Ascending aorta (tissue), 2 donors: ENCODE measurements at regions not wholly inside any gene's neighbourhood (a gene's known extent, or its start where the extent isn't known, plus 50 kb on each side); places are given as distances from the start of the nearest gene placed in this dataset.

Source experiments
- DNase-seq, 2 donors: peaks; one replicate each; pipeline ENCODE4 v3.0.0-alpha.2; 2019; ENCODE audit warnings: low spot score in 2 of 2
- H3K27ac ChIP-seq, 2 donors: fragments of 200-600 bp; sonication (generic); one replicate each; pipeline ENCODE4 v1.5.1; 2016 to 2017; ENCODE audit warnings: mild to moderate bottlenecking in 1 of 2
- H3K27me3 ChIP-seq: fragments of 200-600 bp; sonication (generic); one replicate; pipeline ENCODE4 v1.5.1; 2017
- H3K36me3 ChIP-seq, 2 donors: fragments of 200-600 bp; sonication (generic); one replicate each; pipeline ENCODE4 v1.5.1; 2016
- H3K4me1 ChIP-seq, 2 donors: fragments of 200-600 bp; sonication (generic); one replicate each; pipeline ENCODE4 v1.5.1; 2016 to 2017; ENCODE audit warnings: mild to moderate bottlenecking in 1 of 2
- H3K4me3 ChIP-seq, 2 donors: fragments of 200-600 bp; sonication (generic); one replicate each; pipeline ENCODE4 v1.5.1; 2016 to 2017; ENCODE audit warnings: mild to moderate bottlenecking in 1 of 2
- H3K9me3 ChIP-seq, 2 donors: fragments of 200-600 bp; sonication (generic); one replicate each; pipeline ENCODE4 v1.5.1; 2016
- CTCF ChIP-seq, 3 experiments: fragments of 200-600 bp in 2 of 3; fragments of 450-650 bp in 1 of 3; sonication (generic) in 2 of 3; IDR thresholded peaks; one replicate each; pipeline ENCODE4 v1.5.1; 2016 to 2019; ENCODE audit warnings: antibody characterized with exemption in 3 of 3, mild to moderate bottlenecking in 1 of 3, moderate library complexity in 1 of 3
- intact Hi-C: fragments of 100-400 bp; cut with DNase I; formaldehyde crosslinking; loops from one replicate; pipeline ENCODE4 v1.15.1; 2023

GRCh38 chr2:83650161-83650560 lies 808.9 kb downstream of the SUCLG1 start:
- intact Hi-C loops, result no loop called here
- H3K4me3 ChIP-seq, result no peak overlapping the region
- no peak for TF ChIP-seq CTCF (IDR thresholded peaks at IDR 0.05)

GRCh38 chr2:83640506-83640905 lies 818.6 kb downstream of the SUCLG1 start:
- Histone ChIP-seq H3K4me1 (no peaks in the 10 kb centered on the region), H3K27me3 (no peaks in the 10 kb centered on the region), H3K27ac (no peak overlapping the region), H3K36me3 (no peaks in the 10 kb centered on the region), H3K9me3 (no peaks in the 10 kb centered on the region), H3K4me3 (no peak overlapping the region)
- TF ChIP-seq CTCF (IDR thresholded peaks at IDR 0.05), result no peak
- DNase-seq, result no peak
- intact Hi-C loops, result no loop called here

More at GRCh38 chr2:83650161-83650560, 808.9 kb downstream of the SUCLG1 start:
- no peaks in the 10 kb centered on the region for H3K36me3 ChIP-seq
- no peak overlapping the region for H3K27ac ChIP-seq
- no peaks in the 10 kb centered on the region for H3K9me3 ChIP-seq
- DNase-seq, result no peak
- H3K4me1 ChIP-seq, result no peaks in the 10 kb centered on the region
- H3K27me3 ChIP-seq, result no peaks in the 10 kb centered on the region

- no peaks in the 10 kb centered on the region for H3K9me3 ChIP-seq
Observed at GRCh38 chr2:83633423-83633822, 825.7 kb downstream of the SUCLG1 start.

GRCh38 chr2:83630351-83630750 lies 828.7 kb downstream of the SUCLG1 start:
- H3K27me3 ChIP-seq, result no peaks in the 10 kb centered on the region
- TF ChIP-seq CTCF (IDR thresholded peaks at IDR 0.05), result no peak
- no peak overlapping the region for H3K4me3 ChIP-seq
- no peak overlapping the region for H3K27ac ChIP-seq
- no peak for DNase-seq
- H3K4me1 ChIP-seq, result no peaks in the 10 kb centered on the region
- no peaks in the 10 kb centered on the region for H3K36me3 ChIP-seq
- H3K9me3 ChIP-seq, result no peaks in the 10 kb centered on the region
- intact Hi-C loops, result no loop called here

More at GRCh38 chr2:83633423-83633822, 825.7 kb downstream of the SUCLG1 start:
- no peaks in the 10 kb centered on the region for H3K27me3 ChIP-seq
- H3K36me3 ChIP-seq, result no peaks in the 10 kb centered on the region
- TF ChIP-seq CTCF (IDR thresholded peaks at IDR 0.05), result no peak
- no peak overlapping the region for H3K4me3 ChIP-seq
- H3K27ac ChIP-seq, result no peak overlapping the region
- no peak for DNase-seq
- intact Hi-C loops, result no loop called here
- H3K4me1 ChIP-seq, result no peaks in the 10 kb centered on the region

- TF ChIP-seq CTCF (IDR thresholded peaks at IDR 0.05), result no peak
- Histone ChIP-seq H3K4me3 (no peak overlapping the region), H3K36me3 (no peaks in the 10 kb centered on the region), H3K4me1 (no peaks in the 10 kb centered on the region), H3K27ac (no peak overlapping the region), H3K9me3 (no peaks in the 10 kb centered on the region), H3K27me3 (no peaks in the 10 kb centered on the region)
- intact Hi-C loops, result no loop called here
- no peak for DNase-seq
Observed at GRCh38 chr2:83615511-83615910, 843.6 kb downstream of the SUCLG1 start.

- no peak overlapping the region for H3K27ac ChIP-seq
- H3K27me3 ChIP-seq, result no peaks in the 10 kb centered on the region
- H3K4me1 ChIP-seq, result no peaks in the 10 kb centered on the region
- no peaks in the 10 kb centered on the region for H3K36me3 ChIP-seq
- no peak for TF ChIP-seq CTCF (IDR thresholded peaks at IDR 0.05)
- H3K9me3 ChIP-seq, result no peaks in the 10 kb centered on the region
- intact Hi-C loops, result no loop called here
- no peak overlapping the region for H3K4me3 ChIP-seq
- no peak for DNase-seq
Observed at GRCh38 chr2:83613178-83613577, 845.9 kb downstream of the SUCLG1 start.
